PC-9 (cell line): ENCODE measurements at regions not wholly inside any gene's neighbourhood (a gene's known extent, or its start where the extent isn't known, plus 50 kb on each side); places are given as distances from the start of the nearest gene placed in this dataset.

Source experiments
- BruUV-seq: library from RNA; stranded (reverse); fragments of 400-500 nt; replicated peaks from 2 replicates; lab custom pipeline; 2021; lab: Mats Ljungman, UMichigan
- CTCF ChIA-PET: fragments of 300-600 bp; sonication (Branson Sonifier 250); formaldehyde crosslinking; loops from one replicate; lab custom pipeline; 2022; ENCODE audit warnings: antibody characterized with exemption; lab: Charles Lee
- POLR2A ChIA-PET: fragments of 300-600 bp; sonication (Branson Sonifier 250); formaldehyde crosslinking; loops from one replicate; lab custom pipeline; 2022; ENCODE audit warnings: antibody characterized with exemption; ENCODE audit not compliant: unreplicated experiment; lab: Charles Lee
- DNase-seq, 2 experiments: peaks; one replicate each; pipeline versions ENCODE4 v3.0.0 to v3.0.0-alpha.2; 2015 to 2022; ENCODE audit warnings: mixed read lengths in 1 of 2
- H2AFZ ChIP-seq: fragments of 200-600 bp; sonication (generic); 2 replicates; pipeline ENCODE4 v1.8.1; 2017; ENCODE audit warnings: antibody characterized with exemption
- H3F3A ChIP-seq: fragments of 200-600 bp; sonication (generic); 2 replicates; pipeline ENCODE4 v1.8.1; 2017; ENCODE audit warnings: antibody characterized with exemption, mild to moderate bottlenecking, low read depth; ENCODE audit not compliant: insufficient read depth
- H3K27ac ChIP-seq: fragments of 200-600 bp; sonication (generic); 2 replicates; pipeline ENCODE4 v1.6.1; 2016; ENCODE audit warnings: mixed run types
- H3K27me3 ChIP-seq: fragments of 200-600 bp; sonication (generic); 2 replicates; pipeline ENCODE4 v1.6.1; 2016; ENCODE audit warnings: low read depth, mixed run types; ENCODE audit not compliant: insufficient read depth
- H3K36me3 ChIP-seq: fragments of 200-600 bp; sonication (generic); 2 replicates; pipeline ENCODE4 v1.6.1; 2016; ENCODE audit warnings: low read depth, mixed run types
- H3K4me1 ChIP-seq: fragments of 200-600 bp; sonication (generic); replicated peaks from 2 replicates; pipeline ENCODE4 v1.6.1; 2016; ENCODE audit warnings: mixed run types; ENCODE audit not compliant: insufficient read depth
- H3K4me2 ChIP-seq: fragments of 200-600 bp; sonication (generic); 2 replicates; pipeline ENCODE4 v1.6.1; 2017; ENCODE audit warnings: mixed run types
- H3K4me3 ChIP-seq: fragments of 200-600 bp; sonication (generic); 2 replicates; pipeline ENCODE4 v1.6.1; 2016; ENCODE audit warnings: mixed run types
- H3K79me2 ChIP-seq: fragments of 200-600 bp; sonication (generic); 2 replicates; pipeline ENCODE4 v1.6.1; 2017; ENCODE audit warnings: low read depth, mixed run types
- H3K9me2 ChIP-seq: fragments of 200-600 bp; sonication (generic); 2 replicates; pipeline ENCODE4 v1.8.1; 2017; ENCODE audit warnings: mild to moderate bottlenecking; ENCODE audit not compliant: insufficient read depth
- H3K9me3 ChIP-seq: fragments of 200-600 bp; sonication (generic); 2 replicates; pipeline ENCODE4 v1.8.1; 2016; ENCODE audit warnings: low read depth; ENCODE audit not compliant: insufficient read depth
- H4K20me1 ChIP-seq: fragments of 200-600 bp; sonication (generic); 2 replicates; pipeline ENCODE4 v1.8.1; 2017; ENCODE audit not compliant: insufficient read depth
- EZH2 ChIP-seq: fragments of 200-600 bp; sonication (generic); IDR thresholded peaks from 2 replicates; pipeline ENCODE4 v1.8.0; 2017; ENCODE audit warnings: antibody characterized with exemption, low read depth
- intact Hi-C: fragments of 100-400 bp; cut with micrococcal nuclease; formaldehyde crosslinking; loops from one replicate; pipeline ENCODE4 v1.10.0; 2022; ENCODE audit not compliant: unreplicated experiment
- TF ChIP-seq, protein P1 (sequence below): fragments of 200-600 bp; sonication (generic); conservative IDR thresholded peaks from 2 replicates; pipeline ENCODE4 v1.6.1; 2017; ENCODE audit warnings: mixed run types, antibody characterized with exemption, mild to moderate bottlenecking, moderate library complexity

GRCh38 chr6:122302067-122302466 is 97.4 kb upstream of the HSF2 start:
- CTCF ChIA-PET, result no interaction called here
- no TSS peak for BruUV-seq
- Histone ChIP-seq H3K4me1 (no peaks in the 10 kb centered on the region), H3K79me2 (no peaks in the 10 kb centered on the region), H3K4me2 (no peak overlapping the region), H3K4me3 (no peak overlapping the region), H3F3A (no peaks in the 10 kb centered on the region), H2AFZ (0 out of 2 replicates have a peak overlapping the region, but pooled peaks have one; percentile 18), H3K27me3 (no peaks in the 10 kb centered on the region), H3K27ac (no peak overlapping the region), H4K20me1 (no peaks in the 10 kb centered on the region), H3K9me3 (0 out of 2 replicates have a peak, but pooled peaks cover 6% of the 10 kb centered on the region), H3K9me2 (no peaks in the 10 kb centered on the region), H3K36me3 (no peaks in the 10 kb centered on the region)
- intact Hi-C loops, result no loop called here
- POLR2A ChIA-PET, result no interaction called here
- TF ChIP-seq, protein P1, sequence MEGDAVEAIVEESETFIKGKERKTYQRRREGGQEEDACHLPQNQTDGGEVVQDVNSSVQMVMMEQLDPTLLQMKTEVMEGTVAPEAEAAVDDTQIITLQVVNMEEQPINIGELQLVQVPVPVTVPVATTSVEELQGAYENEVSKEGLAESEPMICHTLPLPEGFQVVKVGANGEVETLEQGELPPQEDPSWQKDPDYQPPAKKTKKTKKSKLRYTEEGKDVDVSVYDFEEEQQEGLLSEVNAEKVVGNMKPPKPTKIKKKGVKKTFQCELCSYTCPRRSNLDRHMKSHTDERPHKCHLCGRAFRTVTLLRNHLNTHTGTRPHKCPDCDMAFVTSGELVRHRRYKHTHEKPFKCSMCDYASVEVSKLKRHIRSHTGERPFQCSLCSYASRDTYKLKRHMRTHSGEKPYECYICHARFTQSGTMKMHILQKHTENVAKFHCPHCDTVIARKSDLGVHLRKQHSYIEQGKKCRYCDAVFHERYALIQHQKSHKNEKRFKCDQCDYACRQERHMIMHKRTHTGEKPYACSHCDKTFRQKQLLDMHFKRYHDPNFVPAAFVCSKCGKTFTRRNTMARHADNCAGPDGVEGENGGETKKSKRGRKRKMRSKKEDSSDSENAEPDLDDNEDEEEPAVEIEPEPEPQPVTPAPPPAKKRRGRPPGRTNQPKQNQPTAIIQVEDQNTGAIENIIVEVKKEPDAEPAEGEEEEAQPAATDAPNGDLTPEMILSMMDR, result no peak
- no peak for TF ChIP-seq EZH2
- DNase-seq, result no peak

- no peak overlapping the region for H3K4me2 ChIP-seq
- H2AFZ ChIP-seq, result no peak overlapping the region
- no TSS peak for BruUV-seq
- TF ChIP-seq EZH2, result no peak
- TF ChIP-seq, protein P1, result no peak
- H3K4me3 ChIP-seq, result no peak overlapping the region
- H3K4me1 ChIP-seq, result no peaks in the 10 kb centered on the region
- H3K9me2 ChIP-seq, result no peaks in the 10 kb centered on the region
- H3F3A ChIP-seq, result no peaks in the 10 kb centered on the region
- H3K36me3 ChIP-seq, result no peaks in the 10 kb centered on the region
- ChIA-PET POLR2A (no interaction called here), CTCF (no interaction called here)
- H4K20me1 ChIP-seq, result no peaks in the 10 kb centered on the region
- DNase-seq, result no peak
- H3K9me3 ChIP-seq, result 0 out of 2 replicates have a peak, but pooled peaks cover 6% of the 10 kb centered on the region
- no peaks in the 10 kb centered on the region for H3K79me2 ChIP-seq
- H3K27ac ChIP-seq, result no peak overlapping the region
- H3K27me3 ChIP-seq, result no peaks in the 10 kb centered on the region
- intact Hi-C loops, result no loop called here
Observed at GRCh38 chr6:122307577-122307976, 91.9 kb upstream of the HSF2 start.

DNA sequence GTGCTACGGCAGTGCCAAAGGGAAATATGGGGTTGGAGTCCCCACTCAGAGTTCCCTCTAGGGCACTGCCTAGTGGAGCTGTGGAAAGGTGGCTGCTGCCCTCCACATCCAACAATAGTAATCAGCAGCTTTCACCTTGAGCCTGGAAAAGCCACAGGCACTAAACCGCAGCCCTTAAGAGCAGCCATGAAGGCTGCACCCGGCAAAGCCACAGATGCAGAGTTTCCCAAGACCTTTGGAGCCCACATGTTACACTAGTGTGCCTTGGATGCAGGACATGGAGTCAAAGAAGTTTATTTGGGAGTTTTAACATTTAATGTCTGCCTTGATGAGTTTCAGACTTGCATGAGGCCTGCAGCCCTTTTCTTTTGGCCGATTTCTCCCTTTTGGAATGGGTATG is 91.4 kb upstream of the HSF2 start:
- no peak overlapping the region for H3K4me3 ChIP-seq
- no peaks in the 10 kb centered on the region for H3K36me3 ChIP-seq
- H4K20me1 ChIP-seq, result no peaks in the 10 kb centered on the region
- no peaks in the 10 kb centered on the region for H3K79me2 ChIP-seq
- H3K9me3 ChIP-seq, result 0 out of 2 replicates have a peak, but pooled peaks cover 6% of the 10 kb centered on the region
- no peak overlapping the region for H3K4me2 ChIP-seq
- H3K27ac ChIP-seq, result no peak overlapping the region
- H3K9me2 ChIP-seq, result no peaks in the 10 kb centered on the region
- BruUV-seq, result no TSS peak
- CTCF ChIA-PET, result no interaction called here
- no peaks in the 10 kb centered on the region for H3F3A ChIP-seq
- intact Hi-C loops, result no loop called here
- POLR2A ChIA-PET, result no interaction called here
- H3K4me1 ChIP-seq, result no peaks in the 10 kb centered on the region
- H3K27me3 ChIP-seq, result no peaks in the 10 kb centered on the region
- no peak for DNase-seq
- TF ChIP-seq EZH2, result no peak
- TF ChIP-seq, protein P1, result no peak
- H2AFZ ChIP-seq, result no peak overlapping the region
